G401 (cell line): ENCODE measurements at regions not wholly inside any gene's neighbourhood (a gene's known extent, or its start where the extent isn't known, plus 50 kb on each side); places are given as distances from the start of the nearest gene placed in this dataset.
A peak's percentile ranks its signal among the peaks of the same experiment; 100 is the strongest.
"Not testable (repeated sequence)": the region's sequence is repeated elsewhere in the genome, so short reads cannot be mapped to it uniquely, and the experiment has no call there.

Experiments used
- DNase-seq: peaks from one replicate; pipeline ENCODE4 v3.0.0-alpha.2; 2015; ENCODE audit warnings: low spot score
- in situ Hi-C: cut with HindIII; loops from 2 replicates; pipeline ENCODE4 v1.10.0; 2016; ENCODE audit warnings: low sequenced_read_pairs, mixed read lengths

DNA sequence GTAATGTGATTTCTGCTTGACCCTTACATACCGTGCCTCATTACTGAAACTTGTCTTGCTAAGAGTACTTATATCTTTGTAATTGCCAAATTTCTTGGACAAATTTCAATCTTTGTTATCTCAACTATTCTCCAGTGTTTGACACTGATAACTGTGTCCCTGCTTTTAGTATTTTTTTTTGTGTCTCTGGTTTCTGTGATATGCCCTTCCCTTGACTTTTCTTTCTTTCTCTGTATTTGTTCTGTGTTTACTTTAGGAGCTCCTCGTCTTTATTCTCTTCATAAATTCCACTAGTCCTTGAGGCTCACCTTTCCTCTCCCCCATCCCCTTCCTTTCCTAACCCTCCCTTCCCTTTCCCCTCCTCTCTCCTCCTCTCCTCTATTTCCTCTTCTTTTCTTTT, 123.7 kb upstream of the FBXL17 start:
- no peak for DNase-seq
- in situ Hi-C loops, result no loop called here

DNA sequence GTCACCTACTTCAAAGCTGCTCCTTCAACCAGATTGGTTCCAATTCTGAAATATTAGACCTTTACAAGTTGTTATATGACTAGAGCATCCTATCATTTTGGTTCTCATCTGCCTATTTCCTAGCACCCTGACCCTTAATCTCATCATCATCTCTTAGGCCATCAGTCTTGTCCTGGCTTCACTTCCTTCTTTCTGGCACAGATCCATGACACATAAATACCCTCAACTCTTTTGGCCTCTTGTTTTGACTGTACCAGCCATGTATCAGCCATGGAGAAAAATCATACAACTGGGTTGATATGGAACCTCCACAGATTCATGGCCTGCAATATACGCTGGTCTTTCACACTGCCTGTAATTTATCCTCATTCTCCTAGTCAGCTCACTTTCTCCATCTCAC, 123.1 kb upstream of the FBXL17 start:
- no peak for DNase-seq
- in situ Hi-C loops, result no loop called here

DNA sequence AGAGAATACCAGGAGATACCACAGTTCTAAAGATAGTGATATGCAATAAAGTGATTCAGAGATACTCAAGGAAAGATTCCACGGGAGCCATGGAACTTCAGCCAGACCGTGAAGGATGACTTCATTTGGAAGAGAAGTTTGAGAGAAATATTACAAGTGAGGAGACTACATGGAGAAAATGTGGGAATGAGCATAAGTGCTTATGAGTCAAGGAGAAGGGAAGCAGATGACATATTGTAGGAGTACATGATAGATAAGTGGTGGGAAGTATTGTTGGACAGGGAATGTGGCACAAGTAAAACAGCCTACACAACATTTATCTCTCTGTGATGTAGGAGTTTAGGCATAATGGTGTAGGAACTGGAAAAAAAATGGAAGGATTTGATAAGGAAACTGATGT, 122.1 kb upstream of the FBXL17 start:
- in situ Hi-C loops, result no loop called here
- no peak for DNase-seq

DNA sequence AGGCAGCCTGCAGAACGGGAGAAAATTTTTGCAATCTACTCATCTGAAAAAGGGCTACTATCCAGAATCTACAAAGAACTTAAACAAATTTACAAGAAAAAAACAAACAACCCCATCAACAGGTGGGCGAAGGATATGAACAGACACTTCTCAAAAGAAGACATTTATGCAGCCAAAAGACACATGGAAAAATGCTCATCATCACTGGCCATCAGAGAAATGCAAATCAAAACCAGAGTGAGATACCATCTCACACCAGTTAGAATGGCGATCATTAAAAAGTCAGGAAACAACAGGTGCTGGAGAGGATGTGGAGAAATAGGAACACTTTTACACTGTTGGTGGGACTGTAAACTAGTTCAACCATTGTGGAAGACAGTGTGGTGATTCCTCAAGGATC, 113.7 kb upstream of the FBXL17 start:
- in situ Hi-C loops, DNase-seq: not testable (repeated sequence)

DNA sequence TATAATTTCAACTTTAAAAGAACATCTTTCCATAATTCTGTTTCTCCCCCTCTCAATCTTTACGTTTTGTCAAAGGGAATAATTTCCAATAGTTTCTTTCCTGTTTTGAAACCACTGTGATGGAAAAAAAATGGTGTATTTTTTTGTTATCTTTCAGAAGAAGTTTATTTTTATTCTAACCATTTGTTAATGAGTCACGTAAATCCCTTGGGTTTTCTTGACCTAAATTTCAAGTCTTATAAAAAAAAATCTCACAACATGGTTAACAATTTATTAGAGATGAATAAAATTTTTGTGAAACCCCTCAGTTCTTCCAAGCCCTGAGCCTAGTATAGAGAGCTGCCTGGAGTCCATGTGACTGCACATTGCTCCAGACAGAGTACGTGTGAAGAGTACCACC, 106.1 kb upstream of the FBXL17 start:
- DNase-seq, result no peak
- in situ Hi-C loops, result no loop called here

GRCh38 chr5:108484035-108484434, 102.1 kb upstream of the FBXL17 start:
- no peak for DNase-seq
- in situ Hi-C loops, result no loop called here

- in situ Hi-C loops, result no loop called here
- peak; percentile 36 for DNase-seq
Measured at GRCh38 chr5:108481355-108481931, 99.5 kb upstream of the FBXL17 start.

DNA sequence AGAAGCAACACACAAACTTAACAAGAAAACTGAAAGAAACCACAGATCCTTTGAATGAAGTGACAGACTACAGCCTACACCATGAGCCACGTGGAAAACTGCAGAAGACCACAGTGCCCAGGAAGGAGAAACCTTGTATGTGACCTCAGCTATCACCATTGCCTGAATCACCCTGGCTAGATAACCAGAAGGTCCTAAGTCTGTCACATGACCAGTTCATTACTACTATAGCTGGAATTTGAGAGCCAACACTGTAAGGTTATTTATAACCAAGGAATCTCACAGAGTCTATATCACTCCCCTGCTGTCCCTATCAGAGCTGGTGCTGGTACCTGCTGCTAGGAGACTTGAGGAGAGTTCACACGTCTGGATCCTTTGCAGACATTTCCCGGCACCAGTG, 90.3 kb upstream of the FBXL17 start:
- in situ Hi-C loops, result no loop called here
- DNase-seq, result no peak

DNA sequence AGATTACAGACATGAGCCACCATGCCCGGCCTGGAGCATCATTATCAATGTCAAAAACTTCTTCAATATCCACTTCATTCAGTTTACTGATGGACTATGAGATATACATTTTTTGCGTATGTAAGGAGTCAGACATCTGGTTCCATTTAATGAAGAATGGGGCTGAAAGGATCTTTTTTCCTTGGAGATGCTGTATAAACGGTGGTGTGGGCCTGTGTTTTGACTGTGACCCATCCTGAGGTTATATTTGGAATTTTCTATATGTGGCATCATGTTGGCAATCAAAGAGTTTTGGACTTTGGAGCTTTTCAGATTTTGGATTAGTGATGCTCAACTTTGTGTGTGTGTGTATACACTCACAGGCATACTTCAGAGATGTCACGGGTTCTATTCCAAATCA, 85.7 kb upstream of the FBXL17 start:
- in situ Hi-C loops, result no loop called here
- no peak for DNase-seq

DNA sequence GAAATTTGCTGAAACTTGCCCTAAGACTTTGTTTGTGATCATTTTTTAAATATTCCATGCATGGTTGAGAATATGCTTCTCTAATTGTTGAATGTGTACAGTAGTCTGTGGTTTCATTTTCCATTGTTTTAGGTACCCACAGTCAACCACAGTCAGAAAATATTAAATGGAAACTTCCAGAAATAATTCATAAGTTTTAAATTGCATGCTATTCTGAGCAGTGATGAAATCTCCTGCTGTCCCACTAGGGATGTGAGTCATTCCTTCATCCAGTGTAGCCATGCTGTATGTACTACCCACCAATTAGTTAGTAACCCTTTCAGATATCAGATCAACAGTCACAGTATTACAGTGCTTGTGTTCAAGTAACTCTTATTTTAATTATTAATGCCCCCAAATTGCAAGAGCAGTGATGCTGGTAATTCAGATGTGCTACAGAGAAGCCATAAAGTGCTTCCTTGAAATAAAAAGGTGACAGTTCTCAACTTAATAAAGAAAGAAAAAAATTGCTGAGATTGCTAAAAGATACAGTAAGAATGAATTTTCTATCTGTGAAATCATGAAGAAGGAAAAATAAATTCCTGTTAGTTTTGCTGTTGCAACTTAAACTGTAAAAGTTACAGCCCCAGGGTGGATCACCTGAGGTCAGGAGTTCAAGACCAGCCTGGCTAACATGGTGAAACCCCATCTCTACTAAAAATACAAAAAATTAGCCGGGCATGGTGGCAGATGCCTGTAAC, 79.9 kb upstream of the FBXL17 start:
- in situ Hi-C loops, result no loop called here

DNA sequence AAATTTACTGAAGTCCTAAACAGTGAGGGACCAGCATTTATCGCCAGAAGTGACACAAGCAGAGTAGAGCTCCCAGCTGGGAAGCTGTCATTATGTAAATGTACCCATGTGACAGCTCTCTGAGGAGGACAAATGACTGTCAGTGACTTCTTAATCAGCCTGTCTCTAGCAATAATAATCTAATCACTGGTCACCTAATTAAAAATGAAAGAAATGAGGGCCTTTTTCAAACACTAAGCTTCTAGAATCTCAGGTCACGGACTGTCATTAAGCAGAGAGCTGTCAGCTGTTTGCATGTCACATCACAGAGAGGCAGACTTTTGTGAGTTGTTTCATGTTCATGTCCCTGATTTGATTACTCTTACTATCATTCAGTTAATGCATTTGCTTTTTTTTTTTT, 77.9 kb upstream of the FBXL17 start:
- DNase-seq, result no peak
- in situ Hi-C loops, result no loop called here

More for the DNA sequence above, 79.9 kb upstream of the FBXL17 start:
- DNase-seq, result no peak

DNA sequence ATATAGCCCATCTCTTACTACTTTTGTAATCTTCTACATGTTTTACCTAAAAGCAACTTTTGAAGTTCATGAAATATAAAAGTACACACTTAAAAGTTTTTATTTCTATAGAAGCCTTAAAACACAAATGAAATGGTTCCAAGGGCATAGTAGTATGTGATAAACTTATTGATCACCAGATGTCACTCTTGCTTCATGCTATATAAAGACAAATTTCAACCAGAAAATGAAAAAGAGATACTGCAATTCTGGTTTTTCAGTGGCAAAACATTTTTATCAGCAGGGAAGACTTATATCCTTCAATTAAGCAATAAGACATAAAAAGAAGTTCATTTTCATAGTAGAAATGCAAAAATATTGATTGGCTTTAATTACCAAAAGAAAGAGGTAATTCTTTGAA, 69.4 kb upstream of the FBXL17 start:
- in situ Hi-C loops, result no loop called here

DNA sequence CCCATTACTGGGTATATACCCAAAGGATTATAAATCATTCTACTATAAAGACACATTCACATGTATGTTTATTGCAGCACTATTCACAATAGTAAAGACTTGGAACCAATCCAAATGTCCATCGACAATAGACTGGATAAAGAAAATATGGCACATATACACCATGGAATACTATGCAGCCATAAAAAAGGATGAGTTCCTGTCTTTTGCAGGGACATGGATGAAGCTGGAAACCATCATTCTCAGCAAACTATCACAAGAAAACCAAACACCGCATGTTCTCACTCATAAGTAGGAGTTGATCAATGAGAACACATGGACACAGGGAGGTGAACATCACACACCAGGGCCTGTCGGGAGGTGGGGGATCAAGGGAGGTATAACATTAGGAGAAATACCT, 62.2 kb upstream of the FBXL17 start:
- in situ Hi-C loops, DNase-seq: not testable (repeated sequence)

More for the DNA sequence above, 69.4 kb upstream of the FBXL17 start:
- no peak for DNase-seq

DNA sequence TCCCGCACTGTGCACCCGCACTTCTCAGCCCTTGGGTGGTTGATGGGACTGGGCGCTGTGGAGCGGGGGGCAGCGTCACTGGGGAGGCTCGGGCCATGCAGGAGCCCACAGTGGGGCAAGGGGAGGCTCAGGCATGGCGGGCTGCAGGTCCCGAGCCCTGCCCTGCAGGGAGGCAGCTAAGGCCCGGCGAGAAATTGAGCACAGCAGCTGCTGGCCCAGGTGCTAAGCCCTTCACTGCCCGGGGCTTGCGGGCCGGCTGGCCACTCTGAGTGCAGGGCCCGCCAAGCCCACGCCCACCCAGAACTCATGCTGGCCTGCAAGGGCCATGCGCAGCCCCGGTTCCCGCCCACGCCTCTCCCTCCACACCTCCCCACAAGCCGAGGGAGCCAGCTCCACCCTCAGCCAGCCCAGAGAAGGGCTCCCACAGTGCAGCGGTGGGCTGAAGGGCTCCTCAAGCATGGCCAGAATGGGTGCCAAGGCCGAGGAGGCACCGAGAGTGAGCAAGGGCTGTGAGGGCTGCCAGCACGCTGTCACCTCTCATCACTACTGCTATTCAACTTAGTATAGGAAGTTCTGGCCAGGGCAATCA, 60.3 kb upstream of the FBXL17 start:
- in situ Hi-C loops, DNase-seq: not testable (repeated sequence)

GRCh38 chr5:108437425-108437824, 55.5 kb upstream of the FBXL17 start:
- in situ Hi-C loops, result no loop called here
- no peak for DNase-seq

GRCh38 chr5:108436696-108437095, 54.8 kb upstream of the FBXL17 start:
- in situ Hi-C loops, result no loop called here
- no peak for DNase-seq

- in situ Hi-C loops, result no loop called here
Measured at GRCh38 chr5:108433600-108433999, 51.7 kb upstream of the FBXL17 start.

GRCh38 chr5:108432024-108432423, 50.1 kb upstream of the FBXL17 start:
- DNase-seq, result no peak

More at GRCh38 chr5:108433600-108433999, 51.7 kb upstream of the FBXL17 start:
- no peak for DNase-seq

More at GRCh38 chr5:108432024-108432423, 50.1 kb upstream of the FBXL17 start:
- in situ Hi-C loops, result no loop called here
